ENCODE measurements at regions not wholly inside any gene's neighbourhood (a gene's known extent, or its start where the extent isn't known, plus 50 kb on each side); places are given as distances from the start of the nearest gene placed in this dataset.

DNA sequence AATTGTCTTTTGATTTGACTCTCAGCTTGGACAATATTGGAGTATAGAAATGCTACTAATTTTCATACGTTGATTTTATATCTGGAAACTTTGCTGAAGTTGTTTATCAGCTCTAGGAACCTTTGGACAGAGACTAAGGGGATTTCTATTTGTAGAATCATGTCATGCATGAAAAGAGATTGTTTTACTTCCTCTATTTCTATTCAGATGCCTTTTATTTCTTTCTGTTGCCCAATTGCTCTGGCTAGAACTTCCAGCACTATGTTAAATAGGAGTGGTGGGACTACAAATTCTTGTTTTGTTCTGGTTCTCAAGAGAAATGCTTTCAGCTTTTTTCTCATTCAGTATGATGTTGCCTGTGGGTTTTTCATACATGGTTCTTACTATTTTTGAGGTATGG, 112.8 kb upstream of the CDH12 start:
- DNase-seq (ENCODE audit: extremely low read depth, low read depth), result no peak

DNA sequence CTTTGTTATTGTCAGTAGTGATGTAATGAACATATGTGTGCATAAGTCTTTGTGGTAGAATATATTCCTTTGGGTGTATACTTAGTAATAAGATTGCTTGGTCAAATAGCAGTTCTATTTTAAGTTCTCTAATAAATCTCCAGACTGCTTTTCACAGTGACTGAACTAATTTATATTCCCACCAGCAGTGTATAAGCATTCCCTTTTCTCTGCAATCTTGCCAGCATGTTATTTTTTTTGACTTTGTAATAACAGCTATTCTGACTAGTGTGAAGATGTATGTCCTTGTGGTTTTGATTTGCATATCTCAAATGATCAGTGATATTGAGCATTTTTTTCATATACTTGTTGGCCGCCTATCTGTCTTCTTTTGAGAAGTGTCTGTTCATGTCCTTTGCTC, 111.5 kb upstream of the CDH12 start:
- TF ChIP-seq, protein P1, sequence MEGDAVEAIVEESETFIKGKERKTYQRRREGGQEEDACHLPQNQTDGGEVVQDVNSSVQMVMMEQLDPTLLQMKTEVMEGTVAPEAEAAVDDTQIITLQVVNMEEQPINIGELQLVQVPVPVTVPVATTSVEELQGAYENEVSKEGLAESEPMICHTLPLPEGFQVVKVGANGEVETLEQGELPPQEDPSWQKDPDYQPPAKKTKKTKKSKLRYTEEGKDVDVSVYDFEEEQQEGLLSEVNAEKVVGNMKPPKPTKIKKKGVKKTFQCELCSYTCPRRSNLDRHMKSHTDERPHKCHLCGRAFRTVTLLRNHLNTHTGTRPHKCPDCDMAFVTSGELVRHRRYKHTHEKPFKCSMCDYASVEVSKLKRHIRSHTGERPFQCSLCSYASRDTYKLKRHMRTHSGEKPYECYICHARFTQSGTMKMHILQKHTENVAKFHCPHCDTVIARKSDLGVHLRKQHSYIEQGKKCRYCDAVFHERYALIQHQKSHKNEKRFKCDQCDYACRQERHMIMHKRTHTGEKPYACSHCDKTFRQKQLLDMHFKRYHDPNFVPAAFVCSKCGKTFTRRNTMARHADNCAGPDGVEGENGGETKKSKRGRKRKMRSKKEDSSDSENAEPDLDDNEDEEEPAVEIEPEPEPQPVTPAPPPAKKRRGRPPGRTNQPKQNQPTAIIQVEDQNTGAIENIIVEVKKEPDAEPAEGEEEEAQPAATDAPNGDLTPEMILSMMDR (IDR thresholded peaks at IDR 0.05; ENCODE audit: low read depth, low read length), result no peak
- no peak for DNase-seq (ENCODE audit: extremely low read depth, low read depth)

More for the DNA sequence above, 112.8 kb upstream of the CDH12 start:
- TF ChIP-seq, protein P1 (IDR thresholded peaks at IDR 0.05; ENCODE audit: low read depth, low read length), result no peak

DNA sequence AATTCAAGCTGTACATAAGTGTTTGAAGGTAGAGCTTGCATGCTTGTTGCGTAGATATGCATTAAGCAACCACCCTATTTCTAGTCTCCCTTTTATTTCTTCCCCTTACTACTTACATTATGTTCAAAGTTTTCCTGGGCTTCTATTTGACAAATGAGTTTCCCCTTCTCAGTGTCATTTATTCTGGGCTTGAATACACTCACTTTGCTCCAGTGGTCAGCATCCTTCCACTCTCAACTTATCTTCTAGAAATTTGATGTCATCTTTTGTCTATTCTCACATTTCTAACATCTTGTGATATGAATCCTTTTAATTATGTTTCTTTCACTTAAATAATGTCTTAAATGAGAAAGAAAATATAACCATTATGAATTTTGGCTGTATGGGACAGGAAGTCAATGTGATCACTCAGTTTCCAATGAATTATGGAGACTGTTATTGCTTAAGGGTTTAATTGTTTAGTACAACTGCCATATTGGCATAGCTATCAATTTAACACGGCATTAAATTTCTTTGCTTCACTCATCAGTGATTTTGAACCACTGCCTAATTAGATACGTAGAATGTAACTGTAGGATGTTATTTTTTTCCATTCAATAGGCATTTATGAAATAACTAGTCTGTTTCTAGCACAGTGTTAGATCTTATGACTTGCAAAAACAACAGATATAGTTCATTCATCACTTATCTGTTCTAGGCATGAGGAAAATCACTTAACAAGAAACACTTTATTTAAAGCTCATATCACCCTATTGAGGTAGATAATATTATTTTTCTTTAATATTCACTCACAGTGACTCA, 105.5 kb upstream of the CDH12 start:
- no peak for DNase-seq (ENCODE audit: extremely low read depth, low read depth)
- TF ChIP-seq, protein P1 (IDR thresholded peaks at IDR 0.05; ENCODE audit: low read depth, low read length), result no peak

DNA sequence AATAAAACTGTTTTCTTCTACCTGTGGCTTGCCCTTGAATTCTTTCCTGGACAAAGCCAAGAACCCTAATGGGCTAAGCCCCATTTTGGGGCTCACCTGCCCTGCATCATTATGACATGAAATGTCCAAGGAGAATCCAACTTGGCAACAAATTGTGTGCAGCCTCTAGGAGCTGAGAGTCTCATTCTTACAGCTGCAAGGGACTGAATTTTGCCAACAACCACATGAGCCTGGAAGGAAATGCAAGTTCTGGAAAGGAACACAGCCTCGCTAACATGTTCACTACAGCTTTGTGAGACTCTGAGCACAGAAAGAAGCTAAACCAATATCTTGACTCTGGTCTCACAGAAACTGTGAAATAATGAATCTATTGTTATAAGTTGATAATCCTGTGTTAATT, 94.8 kb upstream of the CDH12 start:
- no peak for DNase-seq (ENCODE audit: extremely low read depth, low read depth)
- TF ChIP-seq, protein P1 (IDR thresholded peaks at IDR 0.05; ENCODE audit: low read depth, low read length), result no peak

DNA sequence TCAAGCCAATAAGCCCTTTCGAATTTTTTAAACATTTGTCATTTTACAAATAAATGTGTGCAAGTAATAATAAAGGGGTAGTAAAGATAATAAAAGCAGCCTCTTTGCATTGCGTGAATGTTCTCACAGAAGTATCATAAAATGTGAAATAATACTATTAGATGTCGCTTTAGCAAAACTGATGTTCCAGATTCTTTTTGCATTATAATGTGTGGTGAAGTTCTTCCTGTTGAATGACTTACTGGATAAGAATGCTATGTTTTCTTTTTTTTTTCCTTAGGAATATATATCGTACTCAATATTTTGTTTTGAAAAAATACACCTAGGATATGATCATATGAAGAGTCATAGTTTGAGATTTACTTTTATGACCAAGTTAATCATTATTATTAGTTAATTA, 85.2 kb upstream of the CDH12 start:
- TF ChIP-seq, protein P1 (IDR thresholded peaks at IDR 0.05; ENCODE audit: low read depth, low read length), result no peak
- DNase-seq (ENCODE audit: extremely low read depth, low read depth), result no peak

DNA sequence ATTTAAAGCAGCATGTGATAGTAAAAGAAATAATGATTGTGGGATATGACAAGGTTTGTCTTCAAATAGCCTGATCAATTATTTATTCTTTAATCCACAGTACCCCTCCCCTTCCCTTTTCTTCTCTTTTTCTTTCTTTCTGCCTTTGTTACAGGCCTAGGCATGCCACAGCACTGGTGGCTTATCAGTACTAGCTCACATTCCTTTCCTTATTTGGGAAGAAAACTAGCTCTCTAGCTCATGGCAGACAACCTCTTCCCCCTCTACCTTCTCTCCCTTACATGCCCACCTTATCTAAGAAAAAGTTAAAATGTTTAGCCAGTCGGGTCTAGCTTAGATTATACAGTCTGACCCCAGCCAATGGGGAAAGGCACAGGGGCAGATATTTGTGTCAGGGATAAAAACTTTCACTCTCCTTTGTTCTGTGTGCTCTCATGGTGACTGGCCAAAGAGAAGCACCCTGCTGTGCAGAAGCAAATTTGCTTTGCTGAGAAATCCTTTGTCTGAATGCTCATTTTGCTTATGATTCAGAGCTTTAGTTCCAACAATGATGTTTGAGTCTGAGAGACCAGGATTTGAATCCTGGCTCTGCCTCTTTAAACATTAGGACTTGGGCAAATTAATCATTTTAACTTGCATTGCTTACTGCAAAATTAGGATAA, 75.8 kb upstream of the CDH12 start:
- no peak for DNase-seq (ENCODE audit: extremely low read depth, low read depth)

DNA sequence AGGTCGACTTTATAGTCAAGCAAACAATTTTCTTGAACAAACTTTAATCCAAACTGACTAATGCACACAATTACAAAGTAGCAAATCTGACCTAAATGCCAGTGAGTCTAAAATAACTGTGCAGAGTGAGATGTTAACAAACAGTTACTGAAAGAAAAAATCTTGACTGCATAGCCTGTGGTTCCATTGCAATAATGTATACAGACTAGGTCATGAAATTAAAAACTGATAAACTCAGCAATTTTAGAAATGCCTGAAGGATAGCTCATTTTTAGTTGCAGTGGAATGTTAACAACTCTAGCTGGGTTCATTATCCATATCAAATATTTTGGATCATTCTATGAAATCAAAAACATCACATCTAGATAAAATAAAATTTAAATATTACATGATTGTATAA, 73.4 kb upstream of the CDH12 start:
- DNase-seq (ENCODE audit: extremely low read depth, low read depth), result no peak
- TF ChIP-seq, protein P1 (IDR thresholded peaks at IDR 0.05; ENCODE audit: low read depth, low read length), result no peak

More for the DNA sequence above, 75.8 kb upstream of the CDH12 start:
- TF ChIP-seq, protein P1 (IDR thresholded peaks at IDR 0.05; ENCODE audit: low read depth, low read length), result no peak
